ACC112 (cell line): ENCODE measurements at regions not wholly inside any gene's neighbourhood (a gene's known extent, or its start where the extent isn't known, plus 50 kb on each side); places are given as distances from the start of the nearest gene placed in this dataset.

ENCODE experiments used
- H2AFZ ChIP-seq: fragments of 200-600 bp; sonication (generic); one replicate; pipeline ENCODE4 v1.6.0; 2017; ENCODE audit warnings: antibody characterized with exemption, low read length; ENCODE audit not compliant: unreplicated experiment
- H3K27ac ChIP-seq: fragments of 200-600 bp; sonication (generic); 2 replicates; pipeline ENCODE4 v1.5.1; 2014; ENCODE audit warnings: low read depth, mild to moderate bottlenecking, antibody characterized with exemption, low read length, moderate library complexity
- H3K27me3 ChIP-seq: fragments of 200-600 bp; sonication (generic); 2 replicates; pipeline ENCODE4 v1.6.1; 2014; ENCODE audit warnings: mild to moderate bottlenecking, antibody characterized with exemption, low read length, moderate library complexity, mixed read lengths; ENCODE audit not compliant: insufficient read depth
- H3K36me3 ChIP-seq: fragments of 200-600 bp; sonication (generic); 2 replicates; pipeline ENCODE4 v1.6.1; 2016; ENCODE audit warnings: mild to moderate bottlenecking, antibody characterized with exemption, low read length, moderate library complexity, mixed read lengths; ENCODE audit not compliant: insufficient read depth
- H3K4me1 ChIP-seq: fragments of 200-600 bp; sonication (generic); one replicate; pipeline ENCODE4 v1.6.1; 2016; ENCODE audit warnings: low read length, mixed read lengths; ENCODE audit not compliant: insufficient read depth, unreplicated experiment, control insufficient read depth
- H3K4me3 ChIP-seq: fragments of 200-600 bp; sonication (generic); 2 replicates; pipeline ENCODE4 v1.5.1; 2014; ENCODE audit warnings: mild to moderate bottlenecking, low read depth, low read length
- H3K79me2 ChIP-seq: fragments of 200-600 bp; sonication (generic); one replicate; pipeline ENCODE4 v1.6.0; 2016; ENCODE audit warnings: low read length; ENCODE audit not compliant: control insufficient read depth, unreplicated experiment, insufficient read depth

DNA sequence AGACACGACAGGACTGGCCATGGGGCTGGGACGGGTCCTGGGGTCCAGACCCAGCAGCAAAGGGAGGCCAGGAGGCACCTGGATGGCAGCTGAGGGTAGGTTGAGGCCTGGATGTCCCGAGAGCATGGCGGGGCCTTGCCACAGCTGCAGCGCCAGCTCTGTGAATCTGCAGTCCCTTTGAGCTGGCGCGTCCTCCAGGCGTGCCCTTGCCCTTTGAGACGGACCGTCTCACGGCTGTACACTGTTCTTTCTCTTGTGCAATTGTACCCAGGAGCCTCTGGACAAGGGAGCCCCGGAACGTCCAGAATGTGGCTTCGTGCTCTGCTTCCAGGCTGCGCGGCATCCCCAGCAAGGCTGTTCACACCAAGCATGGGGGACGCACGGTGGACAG lies 69.5 kb upstream of the CIBAR2 start:
- Histone ChIP-seq H3K79me2 (peaks cover 50% of the 10 kb centered on the region), H3K27ac (no peak overlapping the region), H3K4me3 (no peak overlapping the region)

DNA sequence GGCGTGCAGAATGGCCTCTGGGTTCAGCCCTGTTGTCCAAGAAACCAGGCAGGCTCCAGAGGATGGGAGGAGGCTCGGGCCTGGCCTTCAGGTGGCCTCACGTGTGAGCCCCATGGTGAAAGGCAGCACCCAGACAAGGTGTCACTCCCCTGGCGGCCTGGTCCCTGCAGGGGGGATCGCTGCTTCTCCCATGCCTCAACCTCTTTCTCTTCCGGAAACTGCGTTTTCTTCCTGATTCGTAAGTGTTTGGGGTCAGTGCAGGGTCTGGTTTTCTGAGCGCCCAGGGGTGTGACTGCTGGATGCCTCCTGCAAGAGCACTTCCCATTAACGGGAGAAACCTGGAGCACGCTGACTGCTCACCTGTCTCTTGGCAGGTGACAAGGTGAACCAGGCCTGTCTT lies 70.0 kb upstream of the CIBAR2 start:
- H2AFZ ChIP-seq, result no peak overlapping the region
- H3K27me3 ChIP-seq, result no peaks in the 10 kb centered on the region
- no peak overlapping the region for H3K4me3 ChIP-seq
- H3K36me3 ChIP-seq, result peaks cover 32% of the 10 kb centered on the region
- no peaks in the 10 kb centered on the region for H3K4me1 ChIP-seq
- no peak overlapping the region for H3K27ac ChIP-seq
- peaks cover 48% of the 10 kb centered on the region for H3K79me2 ChIP-seq

More for the DNA sequence above, 69.5 kb upstream of the CIBAR2 start:
- H3K27me3 ChIP-seq, result no peaks in the 10 kb centered on the region
- no peaks in the 10 kb centered on the region for H3K4me1 ChIP-seq
- peaks cover 32% of the 10 kb centered on the region for H3K36me3 ChIP-seq
- no peak overlapping the region for H2AFZ ChIP-seq

DNA sequence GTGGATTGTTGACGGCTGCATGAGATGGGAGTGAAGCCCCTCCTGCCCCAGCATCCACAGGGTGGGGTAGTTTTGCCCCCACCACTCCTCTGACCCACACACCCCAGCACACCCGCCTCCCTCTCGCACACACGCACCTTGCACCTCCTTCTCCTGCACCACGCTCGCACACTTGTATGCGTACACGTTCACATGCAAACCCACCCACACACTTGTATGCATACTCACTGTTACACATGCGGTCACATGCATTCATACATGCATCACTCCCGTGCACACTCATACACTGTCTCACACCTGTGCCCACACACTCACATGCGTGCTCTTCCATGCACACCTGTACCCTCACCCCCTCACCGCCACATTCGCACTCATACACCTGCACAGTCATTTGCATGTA lies 70.5 kb upstream of the CIBAR2 start:
- peaks cover 32% of the 10 kb centered on the region for H3K36me3 ChIP-seq
- H2AFZ ChIP-seq, result no peak overlapping the region
- peaks cover 43% of the 10 kb centered on the region for H3K79me2 ChIP-seq

GRCh38 chr16:85183564-85183963 lies 71.3 kb upstream of the CIBAR2 start:
- Histone ChIP-seq H3K4me3 (no peak overlapping the region), H3K27ac (no peak overlapping the region), H3K79me2 (peaks cover 35% of the 10 kb centered on the region), H2AFZ (no peak overlapping the region), H3K36me3 (peaks cover 32% of the 10 kb centered on the region), H3K4me1 (no peaks in the 10 kb centered on the region), H3K27me3 (no peaks in the 10 kb centered on the region)

More for the DNA sequence above, 70.5 kb upstream of the CIBAR2 start:
- H3K4me3 ChIP-seq, result no peak overlapping the region
- H3K27me3 ChIP-seq, result no peaks in the 10 kb centered on the region
- no peak overlapping the region for H3K27ac ChIP-seq
- no peaks in the 10 kb centered on the region for H3K4me1 ChIP-seq

GRCh38 chr16:85184404-85184803 lies 72.1 kb upstream of the CIBAR2 start:
- H3K27ac ChIP-seq, result no peak overlapping the region
- peaks cover 31% of the 10 kb centered on the region for H3K79me2 ChIP-seq
- H3K4me3 ChIP-seq, result no peak overlapping the region
- H3K27me3 ChIP-seq, result no peaks in the 10 kb centered on the region
- peaks cover 38% of the 10 kb centered on the region for H3K36me3 ChIP-seq
- H3K4me1 ChIP-seq, result no peaks in the 10 kb centered on the region
- no peak overlapping the region for H2AFZ ChIP-seq

- H3K27me3 ChIP-seq, result no peaks in the 10 kb centered on the region
- H2AFZ ChIP-seq, result no peak overlapping the region
- no peak overlapping the region for H3K27ac ChIP-seq
- H3K36me3 ChIP-seq, result peaks cover 47% of the 10 kb centered on the region
- H3K4me3 ChIP-seq, result no peak overlapping the region
- H3K79me2 ChIP-seq, result peaks cover 20% of the 10 kb centered on the region
- H3K4me1 ChIP-seq, result no peaks in the 10 kb centered on the region
Observed at GRCh38 chr16:85185303-85186100, 73.2 kb upstream of the CIBAR2 start.

- peaks cover 47% of the 10 kb centered on the region for H3K36me3 ChIP-seq
- H3K4me3 ChIP-seq, result no peak overlapping the region
- peaks cover 14% of the 10 kb centered on the region for H3K79me2 ChIP-seq
- no peak overlapping the region for H3K27ac ChIP-seq
- no peaks in the 10 kb centered on the region for H3K27me3 ChIP-seq
- no peaks in the 10 kb centered on the region for H3K4me1 ChIP-seq
- H2AFZ ChIP-seq, result no peak overlapping the region
Observed at GRCh38 chr16:85187002-85187401, 74.7 kb upstream of the CIBAR2 start.

GRCh38 chr16:85187447-85187846 lies 75.2 kb upstream of the CIBAR2 start:
- H2AFZ ChIP-seq, result no peak overlapping the region
- H3K36me3 ChIP-seq, result peaks cover 47% of the 10 kb centered on the region
- no peak overlapping the region for H3K27ac ChIP-seq
- no peaks in the 10 kb centered on the region for H3K4me1 ChIP-seq
- H3K79me2 ChIP-seq, result peaks cover 15% of the 10 kb centered on the region
- no peak overlapping the region for H3K4me3 ChIP-seq
- no peaks in the 10 kb centered on the region for H3K27me3 ChIP-seq

GRCh38 chr16:85187886-85188285 lies 75.6 kb upstream of the CIBAR2 start:
- Histone ChIP-seq H2AFZ (no peak overlapping the region), H3K79me2 (peaks cover 18% of the 10 kb centered on the region), H3K27me3 (no peaks in the 10 kb centered on the region)

GRCh38 chr16:85188822-85189672 lies 76.8 kb upstream of the CIBAR2 start:
- Histone ChIP-seq H2AFZ (no peak overlapping the region), H3K4me3 (no peak overlapping the region), H3K27ac (no peak overlapping the region), H3K27me3 (no peaks in the 10 kb centered on the region), H3K79me2 (peaks cover 22% of the 10 kb centered on the region), H3K36me3 (peaks cover 34% of the 10 kb centered on the region), H3K4me1 (no peaks in the 10 kb centered on the region)

More at GRCh38 chr16:85187886-85188285, 75.6 kb upstream of the CIBAR2 start:
- no peak overlapping the region for H3K27ac ChIP-seq
- H3K36me3 ChIP-seq, result peaks cover 45% of the 10 kb centered on the region
- no peak overlapping the region for H3K4me3 ChIP-seq
- H3K4me1 ChIP-seq, result no peaks in the 10 kb centered on the region
